ENCODE measurements at regions not wholly inside any gene's neighbourhood (a gene's known extent, or its start where the extent isn't known, plus 50 kb on each side); places are given as distances from the start of the nearest gene placed in this dataset.

DNA sequence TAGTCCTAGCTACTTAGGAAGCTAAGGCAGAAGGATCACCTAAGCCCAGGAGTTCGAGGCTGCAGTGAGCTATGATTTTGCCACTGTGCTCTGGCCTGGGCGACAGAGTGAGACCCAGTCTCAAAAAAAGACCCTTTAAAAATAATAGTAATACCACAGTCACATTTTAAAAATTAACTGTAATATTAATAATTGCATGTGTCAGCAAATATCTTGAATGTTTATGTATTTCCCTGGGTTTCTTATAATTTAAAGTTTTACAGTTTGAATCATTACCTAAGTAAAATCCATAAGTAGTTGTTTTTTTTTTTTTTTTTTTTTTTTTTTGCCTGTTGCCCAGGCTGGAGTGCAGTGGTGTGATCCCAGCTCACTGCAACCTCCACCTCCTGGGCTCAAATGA lies 69.2 kb downstream of the LYZL2 start:
- ChIA-PET CTCF (no interaction called here), POLR2A (ENCODE audit: low non-redundant PET) (no interaction called here)
- H3K27ac ChIP-seq, result no peak overlapping the region
- no peak for TF ChIP-seq CTCF (conservative IDR thresholded peaks at IDR 0.05; ENCODE audit: low read depth)
- no peak for DNase-seq (ENCODE audit: low spot score)

DNA sequence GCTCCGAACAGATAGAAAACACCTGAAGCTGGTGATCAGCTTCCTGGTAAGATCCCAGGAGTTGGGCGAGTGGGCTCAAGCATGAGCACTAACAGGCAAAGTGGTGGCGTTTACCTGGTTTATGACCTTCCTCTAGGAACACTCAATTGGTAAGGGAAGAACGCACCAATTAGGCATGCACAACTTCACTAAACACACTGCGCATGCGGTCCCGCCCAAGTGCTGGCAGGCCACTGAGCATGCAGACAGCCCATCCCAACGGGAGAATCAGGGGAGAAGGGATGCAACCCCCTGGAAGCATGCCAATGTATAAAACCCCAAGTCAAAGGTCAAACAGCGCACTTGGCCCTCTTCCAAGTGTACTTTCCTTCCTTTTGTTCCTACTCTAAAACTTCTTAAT lies 70.4 kb downstream of the LYZL2 start:
- H3K27ac ChIP-seq, result no peak overlapping the region
- no peak for DNase-seq (ENCODE audit: low spot score)
- no peak for TF ChIP-seq CTCF (conservative IDR thresholded peaks at IDR 0.05; ENCODE audit: low read depth)
- ChIA-PET CTCF (no interaction called here), POLR2A (ENCODE audit: low non-redundant PET) (interaction anchor here (0.7 kb wide), 1 partner anchor 318 kb away, joined by 3 read pairs; no protein-coding TSS in a partner anchor)

- DNase-seq (ENCODE audit: low spot score), result no peak
- POLR2A ChIA-PET (ENCODE audit: low non-redundant PET), result no interaction called here
- CTCF ChIA-PET, result no interaction called here
- H3K27ac ChIP-seq, result no peak overlapping the region
- no peak for TF ChIP-seq CTCF (conservative IDR thresholded peaks at IDR 0.05; ENCODE audit: low read depth)
Measured at GRCh38 chr10:30558411-30558810, 71.1 kb downstream of the LYZL2 start.

DNA sequence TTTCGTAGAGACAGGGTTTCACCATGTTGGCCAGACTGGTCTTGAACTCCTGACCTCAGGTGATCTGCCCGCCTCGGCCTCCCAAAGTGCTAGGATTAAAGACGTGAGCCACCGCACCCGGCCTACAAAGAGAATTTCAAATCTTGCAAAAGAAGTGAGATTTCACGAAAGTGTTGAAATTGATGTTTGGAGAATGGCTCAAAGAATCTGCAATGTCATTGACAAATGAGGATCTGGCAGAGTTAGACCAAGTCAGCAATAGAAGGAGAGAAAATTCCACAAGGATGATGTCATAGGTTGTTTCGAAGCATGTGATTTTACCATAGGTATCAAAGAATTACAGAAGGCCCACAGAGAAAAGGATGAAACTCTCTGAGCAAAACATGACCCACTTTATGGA lies 71.7 kb downstream of the LYZL2 start:
- TF ChIP-seq CTCF (conservative IDR thresholded peaks at IDR 0.05; ENCODE audit: low read depth), result no peak
- DNase-seq (ENCODE audit: low spot score), result peak; percentile 17
- POLR2A ChIA-PET (ENCODE audit: low non-redundant PET), result no interaction called here
- H3K27ac ChIP-seq, result no peak overlapping the region
- CTCF ChIA-PET, result no interaction called here

DNA sequence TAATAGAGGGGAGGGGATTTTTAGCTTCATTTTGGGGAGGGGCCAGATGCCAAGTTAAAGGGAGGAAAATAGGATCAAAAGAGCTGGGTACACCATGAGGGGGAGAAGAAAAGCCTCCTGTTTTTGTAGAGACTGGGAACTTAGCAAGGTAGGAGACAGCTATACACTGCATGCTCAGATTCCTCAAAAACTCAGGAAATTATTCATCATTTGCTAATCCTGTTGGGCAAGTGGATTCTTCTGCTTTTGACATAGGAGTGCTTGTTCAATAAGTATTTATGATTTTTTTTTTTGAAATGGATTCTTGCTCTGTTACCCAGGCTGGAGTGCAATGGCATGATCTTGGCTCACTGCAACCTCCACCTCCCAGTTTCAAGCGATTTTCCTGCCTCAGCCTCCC lies 73.4 kb downstream of the LYZL2 start:
- H3K27ac ChIP-seq, result no peak overlapping the region
- TF ChIP-seq CTCF (conservative IDR thresholded peaks at IDR 0.05; ENCODE audit: low read depth), result no peak
- ChIA-PET CTCF (interaction anchor here (0.9 to 1.2 kb wide), 2 partner anchors 25 to 35 kb away, joined by 6 read pairs; no protein-coding TSS in a partner anchor), POLR2A (ENCODE audit: low non-redundant PET) (no interaction called here)
- no peak for DNase-seq (ENCODE audit: low spot score)

- no peak for TF ChIP-seq CTCF (conservative IDR thresholded peaks at IDR 0.05; ENCODE audit: low read depth)
- ChIA-PET CTCF (no interaction called here), POLR2A (ENCODE audit: low non-redundant PET) (no interaction called here)
- DNase-seq (ENCODE audit: low spot score), result no peak
- 0 out of 2 replicates have a peak overlapping the region, but pooled peaks have one; percentile 20 for H3K27ac ChIP-seq
Measured at GRCh38 chr10:30555465-30555864, 74.1 kb downstream of the LYZL2 start.

GRCh38 chr10:30554440-30554825 lies 75.1 kb downstream of the LYZL2 start:
- no peak for TF ChIP-seq CTCF (conservative IDR thresholded peaks at IDR 0.05; ENCODE audit: low read depth)
- CTCF ChIA-PET, result interaction anchor here (0.9 kb wide), 1 partner anchor 9 kb away, joined by 3 read pairs; no protein-coding TSS in a partner anchor
- DNase-seq (ENCODE audit: low spot score), result no peak
- POLR2A ChIA-PET (ENCODE audit: low non-redundant PET), result no interaction called here
- H3K27ac ChIP-seq, result no peak overlapping the region

Data from RWPE1 (cell line).